SU-DHL-6 (cell line): ENCODE measurements at regions not wholly inside any gene's neighbourhood (a gene's known extent, or its start where the extent isn't known, plus 50 kb on each side); places are given as distances from the start of the nearest gene placed in this dataset.

Experiments
- CTCF ChIP-seq: fragments of 200-600 bp; sonication (generic); IDR thresholded peaks from one replicate; pipeline ENCODE4 v1.5.1; 2017; ENCODE audit warnings: antibody characterized with exemption, mild to moderate bottlenecking, low read length, moderate library complexity; ENCODE audit not compliant: insufficient read depth, poor library complexity, severe bottlenecking
- EZH2phosphoT487 ChIP-seq: fragments of 200-600 bp; sonication (generic), shearing (Covaris generic); conservative IDR thresholded peaks from 2 replicates; pipeline ENCODE4 v1.6.1; 2018; ENCODE audit warnings: mild to moderate bottlenecking, antibody characterized with exemption, low read length, moderate library complexity, mixed read lengths

- no peak for TF ChIP-seq CTCF
- TF ChIP-seq EZH2phosphoT487: no peak
Measured at GRCh38 chr18:29979881-29980280, 1062.7 kb downstream of the DSC3 start.
